GM12878 (cell line): ENCODE measurements at regions not wholly inside any gene's neighbourhood (a gene's known extent, or its start where the extent isn't known, plus 50 kb on each side); places are given as distances from the start of the nearest gene placed in this dataset.

Experiments used
- ATAC-seq: fragments of 200-7000 bp; cut with Tn5 transposase; 3 replicates; pipeline ENCODE4 v1.9.1; 2020; ENCODE audit warnings: mild to moderate bottlenecking, moderate library complexity
- BruUV-seq: library from RNA; stranded (reverse); fragments of 400-500 nt; replicated peaks from 2 replicates; lab custom pipeline; 2021; lab: Mats Ljungman, UMichigan
- CTCF ChIA-PET: fragments of 300-600 bp; sonication (Branson Sonifier 250); formaldehyde crosslinking; extraction: SDS; loops from one replicate; lab custom pipeline; 2021; ENCODE audit warnings: inconsistent platforms; lab: Yijun Ruan, JAX
- POLR2A ChIA-PET: fragments of 350-600 bp; formaldehyde crosslinking; extraction: SDS; loops from one replicate; lab custom pipeline; 2021; ENCODE audit warnings: inconsistent platforms; lab: Charles Lee
- RAD21 ChIA-PET: fragments of 300-600 bp; sonication (Branson Sonifier 250); formaldehyde crosslinking; loops from one replicate; lab custom pipeline; 2023; ENCODE audit warnings: antibody characterized with exemption; ENCODE audit not compliant: unreplicated experiment; lab: Charles Lee
- SMC1A ChIA-PET: fragments of 300-600 bp; sonication (Branson Sonifier 250); formaldehyde crosslinking; loops from one replicate; lab custom pipeline; 2023; ENCODE audit not compliant: unreplicated experiment, uncharacterized antibody; lab: Charles Lee
- DNase-seq: peaks from one replicate; pipeline ENCODE4 v3.0.0-alpha.2; 2011; ENCODE audit warnings: low read depth, low spot score
- FAIRE-seq: peaks from 3 replicates; lab custom pipeline; 2011; peaks lifted over from hg19 to GRCh38; lab: Jason Lieb, UNC
- H2AFZ ChIP-seq: 2 replicates; pipeline ENCODE4 v1.6.0; 2011; ENCODE audit warnings: low read depth, low read length, control low read depth; ENCODE audit not compliant: control insufficient read depth
- H3K27ac ChIP-seq: 2 replicates; pipeline ENCODE4 v1.5.1; 2011; ENCODE audit warnings: control low read depth; ENCODE audit not compliant: control insufficient read depth, insufficient read depth
- H3K27me3 ChIP-seq, 2 experiments: replicated peaks in 1 of 2; 2 replicates each; pipeline versions ENCODE4 v1.6.0 to v1.6.1; 2011; ENCODE audit warnings: low read length in 1 of 2; ENCODE audit not compliant: control insufficient read depth in 2 of 2, insufficient read depth in 2 of 2
- H3K36me3 ChIP-seq, 2 experiments: 2 replicates each; pipeline ENCODE4 v1.5.1; 2011; ENCODE audit warnings: low read length in 1 of 2; ENCODE audit not compliant: control insufficient read depth in 2 of 2, insufficient read depth in 2 of 2
- H3K4me1 ChIP-seq: 2 replicates; pipeline ENCODE4 v1.6.1; 2011; ENCODE audit warnings: mild to moderate bottlenecking, low read length, moderate library complexity, mixed read lengths; ENCODE audit not compliant: control insufficient read depth, insufficient read depth
- H3K4me2 ChIP-seq: 2 replicates; pipeline ENCODE4 v1.6.0; 2011; ENCODE audit warnings: control low read depth; ENCODE audit not compliant: control insufficient read depth, insufficient read depth
- H3K4me3 ChIP-seq: fragments of 200-600 bp; sonication (generic); 2 replicates; pipeline ENCODE4 v1.5.1; 2016
- H3K79me2 ChIP-seq: 2 replicates; pipeline ENCODE4 v1.6.0; 2011; ENCODE audit warnings: low read length; ENCODE audit not compliant: control insufficient read depth, insufficient read depth
- H3K9ac ChIP-seq: 2 replicates; pipeline ENCODE4 v1.8.0; 2011; ENCODE audit warnings: low read length, control low read depth, mixed read lengths; ENCODE audit not compliant: control insufficient read depth, insufficient read depth
- H3K9me3 ChIP-seq: replicated peaks from 3 replicates; pipeline ENCODE4 v1.5.1; 2011; ENCODE audit warnings: mild to moderate bottlenecking, low read length; ENCODE audit not compliant: control insufficient read depth, insufficient read depth
- H4K20me1 ChIP-seq: 2 replicates; pipeline ENCODE4 v1.6.0; 2011; ENCODE audit not compliant: control insufficient read depth, insufficient read depth
- ATF3 ChIP-seq: IDR thresholded peaks from 2 replicates; pipeline ENCODE4 v1.6.1; 2011; ENCODE audit warnings: low read depth, mild to moderate bottlenecking, low read length, moderate library complexity, borderline replicate concordance; ENCODE audit errors: extremely low read depth
- BMI1 ChIP-seq: fragments of 450-650 bp; IDR thresholded peaks from 2 replicates; pipeline ENCODE4 v1.6.1; 2016; ENCODE audit warnings: mild to moderate bottlenecking, moderate library complexity, borderline replicate concordance
- CHD2 ChIP-seq: IDR thresholded peaks from 2 replicates; pipeline ENCODE4 v1.6.1; 2011; ENCODE audit warnings: low read depth, low read length, improper control_type of control experiment, borderline replicate concordance
- CREB1 ChIP-seq: IDR thresholded peaks from 2 replicates; pipeline ENCODE4 v1.6.1; 2012; ENCODE audit warnings: low read depth, mild to moderate bottlenecking, inconsistent platforms
- HCFC1 ChIP-seq: fragments of 150-350 bp; IDR thresholded peaks from 2 replicates; pipeline ENCODE4 v1.6.1; 2014; ENCODE audit warnings: low read length
- NFIC ChIP-seq: IDR thresholded peaks from 2 replicates; pipeline ENCODE4 v1.6.1; 2012; ENCODE audit warnings: low read depth, mild to moderate bottlenecking, inconsistent platforms, low read length, moderate library complexity
- POLR2AphosphoS2 ChIP-seq: IDR thresholded peaks from 2 replicates; pipeline ENCODE4 v1.6.1; 2011; ENCODE audit warnings: low read depth, mild to moderate bottlenecking, low read length, improper control_type of control experiment, moderate library complexity
- RCOR1 ChIP-seq: conservative IDR thresholded peaks from 2 replicates; pipeline ENCODE4 v1.6.1; 2012; ENCODE audit warnings: low read depth, low read length, improper control_type of control experiment
- SMAD5 ChIP-seq: IDR thresholded peaks from 2 replicates; pipeline ENCODE4 v1.6.1; 2016; ENCODE audit warnings: antibody characterized with exemption, low read depth
- SRF ChIP-seq, 2 experiments: IDR thresholded peaks; 2 replicates each; pipeline ENCODE4 v1.6.1; 2011; ENCODE audit warnings: low read depth in 2 of 2, low read length in 2 of 2, mild to moderate bottlenecking in 1 of 2, moderate library complexity in 1 of 2
- STAT3 ChIP-seq: IDR thresholded peaks from 2 replicates; pipeline ENCODE4 v1.6.1; 2011; ENCODE audit warnings: low read depth, low read length, improper control_type of control experiment
- TCF7 ChIP-seq: IDR thresholded peaks from 2 replicates; pipeline ENCODE4 v1.6.1; 2014; ENCODE audit warnings: antibody characterized with exemption, borderline replicate concordance
- ZSCAN29 ChIP-seq: fragments of 450-650 bp; IDR thresholded peaks from 2 replicates; pipeline ENCODE4 v1.6.1; 2017; ENCODE audit warnings: mild to moderate bottlenecking, moderate library complexity
- WGBS: methylation state at CpG from one replicate; pipeline ENCODE4 v1.1.6; 2016; ENCODE audit warnings: low lambda C conversion rate; ENCODE audit not compliant: insufficient replicate concordance, insufficient coverage; ENCODE audit errors: missing lambda C conversion rate; 5-methylcytosine and 5-hydroxymethylcytosine counted together
- in situ Hi-C: fragments of 300-500 bp; cut with MboI; formaldehyde crosslinking; loops from 9 replicates; pipeline ENCODE4 v1.14.3; 2018; ENCODE audit warnings: mixed read lengths
- intact Hi-C: fragments of 100-400 bp; cut with micrococcal nuclease; formaldehyde crosslinking; loops from one replicate; pipeline ENCODE4 v1.14.2; 2022; ENCODE audit not compliant: unreplicated experiment
- TF ChIP-seq, protein P1 (sequence below): fragments of 450-650 bp; IDR thresholded peaks from 2 replicates; pipeline ENCODE4 v1.6.1; 2017; ENCODE audit warnings: mild to moderate bottlenecking
- TF ChIP-seq, protein P2 (sequence below): IDR thresholded peaks from 2 replicates; pipeline ENCODE4 v1.6.1; 2012; ENCODE audit warnings: low read depth, low read length, improper control_type of control experiment
- TF ChIP-seq, protein P3 (sequence below): IDR thresholded peaks from 2 replicates; pipeline ENCODE4 v1.6.1; 2012; ENCODE audit warnings: mild to moderate bottlenecking, low read depth, low read length

DNA sequence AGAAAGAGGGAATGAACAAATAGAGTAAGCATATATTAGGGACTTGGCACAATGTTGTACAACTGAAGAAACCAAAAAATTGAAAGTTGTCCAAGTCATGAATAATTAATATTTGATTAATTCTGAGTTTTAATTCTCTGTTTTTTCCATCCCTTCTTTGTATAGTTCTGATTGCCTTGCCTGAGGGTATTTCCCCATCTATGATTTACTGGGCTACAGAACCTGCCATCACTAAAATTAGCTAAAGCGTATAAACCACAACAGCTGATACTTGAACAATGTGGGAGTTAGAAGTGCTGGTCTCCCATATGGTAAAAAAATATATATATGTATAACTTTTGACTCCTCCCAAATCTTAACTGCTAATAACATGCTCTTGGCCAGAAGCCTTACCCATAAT, 1253.5 kb upstream of the CDH6 start (continued):
- TF ChIP-seq NFIC = no peak
- TF ChIP-seq, protein P1, sequence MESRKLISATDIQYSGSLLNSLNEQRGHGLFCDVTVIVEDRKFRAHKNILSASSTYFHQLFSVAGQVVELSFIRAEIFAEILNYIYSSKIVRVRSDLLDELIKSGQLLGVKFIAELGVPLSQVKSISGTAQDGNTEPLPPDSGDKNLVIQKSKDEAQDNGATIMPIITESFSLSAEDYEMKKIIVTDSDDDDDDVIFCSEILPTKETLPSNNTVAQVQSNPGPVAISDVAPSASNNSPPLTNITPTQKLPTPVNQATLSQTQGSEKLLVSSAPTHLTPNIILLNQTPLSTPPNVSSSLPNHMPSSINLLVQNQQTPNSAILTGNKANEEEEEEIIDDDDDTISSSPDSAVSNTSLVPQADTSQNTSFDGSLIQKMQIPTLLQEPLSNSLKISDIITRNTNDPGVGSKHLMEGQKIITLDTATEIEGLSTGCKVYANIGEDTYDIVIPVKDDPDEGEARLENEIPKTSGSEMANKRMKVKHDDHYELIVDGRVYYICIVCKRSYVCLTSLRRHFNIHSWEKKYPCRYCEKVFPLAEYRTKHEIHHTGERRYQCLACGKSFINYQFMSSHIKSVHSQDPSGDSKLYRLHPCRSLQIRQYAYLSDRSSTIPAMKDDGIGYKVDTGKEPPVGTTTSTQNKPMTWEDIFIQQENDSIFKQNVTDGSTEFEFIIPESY = no peak
- TF ChIP-seq SMAD5 = no peak
- no peak for TF ChIP-seq BMI1
- no peak for TF ChIP-seq CREB1
- TF ChIP-seq ZSCAN29 = no peak
- TF ChIP-seq TCF7 = no peak
- TF ChIP-seq CHD2 = no peak
- no peak for TF ChIP-seq STAT3
- TF ChIP-seq SRF (IDR thresholded peaks at IDR 0.05; ENCODE audit: low read depth in 2 of 2, low read length in 2 of 2) = no peak
- TF ChIP-seq RCOR1 = no peak

- H3K9me3 ChIP-seq = no peaks in the 10 kb centered on the region
- no peaks in the 10 kb centered on the region for H4K20me1 ChIP-seq
- POLR2A ChIA-PET = no interaction called here
- no peak overlapping the region for H3K4me2 ChIP-seq
- no peak overlapping the region for H3K9ac ChIP-seq
- ATAC-seq (no peak), DNase-seq (no peak), FAIRE-seq (no peak)
- H3K36me3 ChIP-seq = no peaks in the 10 kb centered on the region
- no peaks in the 10 kb centered on the region for H3K79me2 ChIP-seq
- no peaks in the 10 kb centered on the region for H3K27me3 ChIP-seq
- SMC1A ChIA-PET = no interaction called here
- 80% methylated on average over 1 of the region's 1 CpG for WGBS
- intact Hi-C loops (no loop called here), in situ Hi-C loops (no loop called here)
- no peak overlapping the region for H3K4me3 ChIP-seq
- no peak overlapping the region for H2AFZ ChIP-seq
- H3K27ac ChIP-seq = no peak overlapping the region
- BruUV-seq = no TSS peak
- no peaks in the 10 kb centered on the region for H3K4me1 ChIP-seq
- RAD21 ChIA-PET = no interaction called here
- CTCF ChIA-PET = no interaction called here
- TF ChIP-seq HCFC1 = no peak
- TF ChIP-seq STAT3 = no peak
- TF ChIP-seq, protein P2, sequence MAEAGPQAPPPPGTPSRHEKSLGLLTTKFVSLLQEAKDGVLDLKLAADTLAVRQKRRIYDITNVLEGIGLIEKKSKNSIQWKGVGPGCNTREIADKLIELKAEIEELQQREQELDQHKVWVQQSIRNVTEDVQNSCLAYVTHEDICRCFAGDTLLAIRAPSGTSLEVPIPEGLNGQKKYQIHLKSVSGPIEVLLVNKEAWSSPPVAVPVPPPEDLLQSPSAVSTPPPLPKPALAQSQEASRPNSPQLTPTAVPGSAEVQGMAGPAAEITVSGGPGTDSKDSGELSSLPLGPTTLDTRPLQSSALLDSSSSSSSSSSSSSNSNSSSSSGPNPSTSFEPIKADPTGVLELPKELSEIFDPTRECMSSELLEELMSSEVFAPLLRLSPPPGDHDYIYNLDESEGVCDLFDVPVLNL = no peak
- TF ChIP-seq, protein P3, sequence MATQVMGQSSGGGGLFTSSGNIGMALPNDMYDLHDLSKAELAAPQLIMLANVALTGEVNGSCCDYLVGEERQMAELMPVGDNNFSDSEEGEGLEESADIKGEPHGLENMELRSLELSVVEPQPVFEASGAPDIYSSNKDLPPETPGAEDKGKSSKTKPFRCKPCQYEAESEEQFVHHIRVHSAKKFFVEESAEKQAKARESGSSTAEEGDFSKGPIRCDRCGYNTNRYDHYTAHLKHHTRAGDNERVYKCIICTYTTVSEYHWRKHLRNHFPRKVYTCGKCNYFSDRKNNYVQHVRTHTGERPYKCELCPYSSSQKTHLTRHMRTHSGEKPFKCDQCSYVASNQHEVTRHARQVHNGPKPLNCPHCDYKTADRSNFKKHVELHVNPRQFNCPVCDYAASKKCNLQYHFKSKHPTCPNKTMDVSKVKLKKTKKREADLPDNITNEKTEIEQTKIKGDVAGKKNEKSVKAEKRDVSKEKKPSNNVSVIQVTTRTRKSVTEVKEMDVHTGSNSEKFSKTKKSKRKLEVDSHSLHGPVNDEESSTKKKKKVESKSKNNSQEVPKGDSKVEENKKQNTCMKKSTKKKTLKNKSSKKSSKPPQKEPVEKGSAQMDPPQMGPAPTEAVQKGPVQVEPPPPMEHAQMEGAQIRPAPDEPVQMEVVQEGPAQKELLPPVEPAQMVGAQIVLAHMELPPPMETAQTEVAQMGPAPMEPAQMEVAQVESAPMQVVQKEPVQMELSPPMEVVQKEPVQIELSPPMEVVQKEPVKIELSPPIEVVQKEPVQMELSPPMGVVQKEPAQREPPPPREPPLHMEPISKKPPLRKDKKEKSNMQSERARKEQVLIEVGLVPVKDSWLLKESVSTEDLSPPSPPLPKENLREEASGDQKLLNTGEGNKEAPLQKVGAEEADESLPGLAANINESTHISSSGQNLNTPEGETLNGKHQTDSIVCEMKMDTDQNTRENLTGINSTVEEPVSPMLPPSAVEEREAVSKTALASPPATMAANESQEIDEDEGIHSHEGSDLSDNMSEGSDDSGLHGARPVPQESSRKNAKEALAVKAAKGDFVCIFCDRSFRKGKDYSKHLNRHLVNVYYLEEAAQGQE = no peak
- no peak for TF ChIP-seq ATF3
- no peak for TF ChIP-seq POLR2AphosphoS2
Observed at GRCh38 chr5:29935371-29935770, 1258.1 kb upstream of the CDH6 start.
